B cell (primary cell): ENCODE measurements at regions not wholly inside any gene's neighbourhood (a gene's known extent, or its start where the extent isn't known, plus 50 kb on each side); places are given as distances from the start of the nearest gene placed in this dataset.

Source experiments
- ATAC-seq: fragments of 200-7000 bp; cut with Tn5 transposase; one replicate; pipeline ENCODE4 v1.10.0; 2021; ENCODE audit warnings: low read depth, mild to moderate bottlenecking, moderate number of reproducible peaks, moderate library complexity
- CTCF ChIA-PET: fragments of 350-600 bp; sonication (Branson Sonifier 250); formaldehyde crosslinking; loops from one replicate; lab custom pipeline; 2021; ENCODE audit warnings: antibody characterized with exemption, inconsistent platforms; lab: Charles Lee
- POLR2A ChIA-PET: fragments of 350-600 bp; sonication (Branson Sonifier 250); formaldehyde crosslinking; loops from one replicate; lab custom pipeline; 2021; ENCODE audit warnings: antibody characterized with exemption; lab: Charles Lee
- DNase-seq: peaks from one replicate; pipeline ENCODE4 v3.0.0; 2013
- H2AFZ ChIP-seq: 2 replicates; pipeline ENCODE4 v1.6.1; 2012; ENCODE audit warnings: mild to moderate bottlenecking, low read depth, low read length; ENCODE audit not compliant: insufficient read depth, poor library complexity, severe bottlenecking
- H3K27ac ChIP-seq, 2 donors: 1 replicate in 1 of 2; 2 replicates in 1 of 2; pipeline ENCODE4 v1.5.1; 2012 to 2013; ENCODE audit warnings: low read length in 2 of 2, mild to moderate bottlenecking in 2 of 2, moderate library complexity in 1 of 2
- H3K27me3 ChIP-seq, 4 experiments: fragments of 200-600 bp in 1 of 4; sonication (generic) in 1 of 4; replicated peaks in 1 of 4; 1 replicate in 2 of 4; 2 replicates in 2 of 4; pipeline versions ENCODE4 v1.6.1 to v1.7.0; 2013 to 2016; ENCODE audit warnings: low read length in 3 of 4, mild to moderate bottlenecking in 2 of 4, mixed read lengths in 1 of 4, moderate library complexity in 1 of 4; ENCODE audit not compliant: insufficient read depth in 4 of 4, control insufficient read depth in 3 of 4; ENCODE audit errors: control extremely low read depth in 1 of 4
- H3K36me3 ChIP-seq, 2 experiments: replicated peaks in 1 of 2; 1 replicate in 1 of 2; 2 replicates in 1 of 2; pipeline versions ENCODE4 v1.6.1 to v1.7.1; 2013; ENCODE audit warnings: low read length in 1 of 2; ENCODE audit not compliant: insufficient read depth in 2 of 2, control insufficient read depth in 1 of 2; ENCODE audit errors: control extremely low read depth in 1 of 2, extremely low read depth in 1 of 2
- H3K4me1 ChIP-seq, 2 donors: fragments of 200-600 bp in 1 of 2; sonication (generic) in 1 of 2; 1 replicate in 1 of 2; 2 replicates in 1 of 2; pipeline versions ENCODE4 v1.5.1 to v1.6.1; 2013 to 2017; ENCODE audit warnings: low read length in 2 of 2; ENCODE audit not compliant: control insufficient read depth in 2 of 2, insufficient read depth in 2 of 2
- H3K4me2 ChIP-seq: replicated peaks from 2 replicates; pipeline ENCODE3; 2012; ENCODE audit warnings: mild to moderate bottlenecking, low read depth, low read length; ENCODE audit not compliant: poor library complexity, severe bottlenecking
- H3K4me3 ChIP-seq, 5 experiments: fragments of 200-600 bp in 1 of 5; sonication (generic) in 1 of 5; 1 replicate in 3 of 5; 2 replicates in 2 of 5; pipeline versions ENCODE4 v1.5.1 to v1.7.0; 2011 to 2016; ENCODE audit warnings: low read length in 4 of 5, mild to moderate bottlenecking in 4 of 5, low read depth in 2 of 5, control low read depth in 1 of 5, moderate library complexity in 1 of 5; ENCODE audit not compliant: insufficient read depth in 1 of 5; ENCODE audit errors: control extremely low read depth in 1 of 5, extremely low read depth in 1 of 5
- H3K79me2 ChIP-seq: fragments of 200-600 bp; sonication (generic); one replicate; pipeline ENCODE4 v1.6.0; 2016; ENCODE audit warnings: low read length; ENCODE audit not compliant: control insufficient read depth, insufficient read depth
- H3K9ac ChIP-seq: fragments of 200-600 bp; sonication (generic); 2 replicates; pipeline ENCODE4 v1.6.1; 2017; ENCODE audit warnings: mild to moderate bottlenecking, low read length, moderate library complexity
- H3K9me3 ChIP-seq, 3 donors: one replicate each; pipeline versions ENCODE4 v1.6.1 to v1.7.1; 2013; ENCODE audit warnings: low read length in 2 of 3; ENCODE audit not compliant: control insufficient read depth in 2 of 3, insufficient read depth in 1 of 3; ENCODE audit errors: control extremely low read depth in 1 of 3
- H4K20me1 ChIP-seq: 2 replicates; pipeline ENCODE4 v1.6.0; 2012; ENCODE audit warnings: mild to moderate bottlenecking, low read length; ENCODE audit not compliant: insufficient read depth, control insufficient read depth, poor library complexity, severe bottlenecking
- H3K27ac Mint-ChIP-seq: one replicate; pipeline ENCODE4 v1.8.0; 2021; ENCODE audit warnings: mixed read lengths
- H3K27me3 Mint-ChIP-seq: one replicate; pipeline ENCODE4 v1.8.0; 2021; ENCODE audit warnings: mixed read lengths
- H3K4me1 Mint-ChIP-seq: one replicate; pipeline ENCODE4 v1.8.0; 2021; ENCODE audit warnings: mixed read lengths
- H3K4me3 Mint-ChIP-seq: one replicate; pipeline ENCODE4 v1.8.0; 2021; ENCODE audit warnings: mixed read lengths
- H3K9me3 Mint-ChIP-seq: one replicate; pipeline ENCODE4 v1.8.0; 2022; ENCODE audit warnings: mixed read lengths; ENCODE audit not compliant: insufficient read depth
- EZH2 ChIP-seq: IDR thresholded peaks from 2 replicates; pipeline ENCODE4 v1.6.1; 2012; ENCODE audit warnings: borderline replicate concordance, low read depth, mild to moderate bottlenecking, moderate library complexity, low read length; ENCODE audit not compliant: insufficient read depth, poor library complexity, severe bottlenecking
- WGBS: methylation state at CpG from one replicate; pipeline ENCODE4 v1.1.5; 2013; ENCODE audit warnings: missing lambda C conversion rate; ENCODE audit not compliant: insufficient coverage; 5-methylcytosine and 5-hydroxymethylcytosine counted together
- intact Hi-C: fragments of 100-400 bp; cut with micrococcal nuclease; formaldehyde crosslinking; loops from one replicate; pipeline ENCODE4 v1.10.0; 2022
- TF ChIP-seq, protein P1 (sequence below): fragments of 200-600 bp; IDR thresholded peaks from one replicate; pipeline ENCODE4 v1.8.0; 2022; ENCODE audit warnings: antibody characterized with exemption, mild to moderate bottlenecking

DNA sequence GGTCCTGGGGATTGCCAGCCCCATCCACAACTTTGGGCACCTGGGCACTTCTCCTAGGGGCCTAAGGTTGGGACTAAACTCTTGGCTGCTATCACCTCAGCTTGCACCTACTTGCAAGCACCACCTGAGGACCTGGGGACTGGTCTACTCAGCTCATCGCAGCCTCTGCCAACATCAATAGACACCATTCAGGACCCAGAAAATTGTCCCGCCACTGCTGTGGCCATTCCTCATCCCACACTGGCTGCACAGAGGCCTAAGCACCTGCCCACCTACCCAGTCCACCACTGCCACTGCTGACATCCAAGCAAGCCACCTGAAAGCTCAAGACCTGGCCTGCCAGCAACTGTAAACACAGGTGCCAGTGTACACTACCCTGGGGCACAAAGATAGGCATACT lies 234.1 kb downstream of the STK31 start:
- Histone ChIP-seq H3K27me3 (no peaks in the 10 kb centered on the region), H3K9ac (no peak overlapping the region), H3K36me3 (no peaks in the 10 kb centered on the region), H2AFZ (no peak overlapping the region), H4K20me1 (no peaks in the 10 kb centered on the region), H3K4me1 (no peaks in the 10 kb centered on the region), H3K4me3 (no peak overlapping the region), H3K27ac (no peak overlapping the region), H3K4me2 (no peak overlapping the region), H3K79me2 (no peaks in the 10 kb centered on the region), H3K9me3 (peaks cover 0 to 11% (median 4%) of the 10 kb centered on the region in 3 donors)
- Mint-ChIP-seq H3K27me3 (peaks cover 27% of the 10 kb centered on the region), H3K4me3 (no peak overlapping the region), H3K9me3 (peaks cover 8% of the 10 kb centered on the region), H3K27ac (no peak overlapping the region), H3K4me1 (no peaks in the 10 kb centered on the region)
- CTCF ChIA-PET = no interaction called here
- TF ChIP-seq, protein P1, sequence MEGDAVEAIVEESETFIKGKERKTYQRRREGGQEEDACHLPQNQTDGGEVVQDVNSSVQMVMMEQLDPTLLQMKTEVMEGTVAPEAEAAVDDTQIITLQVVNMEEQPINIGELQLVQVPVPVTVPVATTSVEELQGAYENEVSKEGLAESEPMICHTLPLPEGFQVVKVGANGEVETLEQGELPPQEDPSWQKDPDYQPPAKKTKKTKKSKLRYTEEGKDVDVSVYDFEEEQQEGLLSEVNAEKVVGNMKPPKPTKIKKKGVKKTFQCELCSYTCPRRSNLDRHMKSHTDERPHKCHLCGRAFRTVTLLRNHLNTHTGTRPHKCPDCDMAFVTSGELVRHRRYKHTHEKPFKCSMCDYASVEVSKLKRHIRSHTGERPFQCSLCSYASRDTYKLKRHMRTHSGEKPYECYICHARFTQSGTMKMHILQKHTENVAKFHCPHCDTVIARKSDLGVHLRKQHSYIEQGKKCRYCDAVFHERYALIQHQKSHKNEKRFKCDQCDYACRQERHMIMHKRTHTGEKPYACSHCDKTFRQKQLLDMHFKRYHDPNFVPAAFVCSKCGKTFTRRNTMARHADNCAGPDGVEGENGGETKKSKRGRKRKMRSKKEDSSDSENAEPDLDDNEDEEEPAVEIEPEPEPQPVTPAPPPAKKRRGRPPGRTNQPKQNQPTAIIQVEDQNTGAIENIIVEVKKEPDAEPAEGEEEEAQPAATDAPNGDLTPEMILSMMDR = no peak
- no peak for TF ChIP-seq EZH2
- WGBS = 88% methylated on average over 2 of the region's 2 CpGs
- POLR2A ChIA-PET = no interaction called here
- DNase-seq = no peak
- intact Hi-C loops = no loop called here
- ATAC-seq = no peak

DNA sequence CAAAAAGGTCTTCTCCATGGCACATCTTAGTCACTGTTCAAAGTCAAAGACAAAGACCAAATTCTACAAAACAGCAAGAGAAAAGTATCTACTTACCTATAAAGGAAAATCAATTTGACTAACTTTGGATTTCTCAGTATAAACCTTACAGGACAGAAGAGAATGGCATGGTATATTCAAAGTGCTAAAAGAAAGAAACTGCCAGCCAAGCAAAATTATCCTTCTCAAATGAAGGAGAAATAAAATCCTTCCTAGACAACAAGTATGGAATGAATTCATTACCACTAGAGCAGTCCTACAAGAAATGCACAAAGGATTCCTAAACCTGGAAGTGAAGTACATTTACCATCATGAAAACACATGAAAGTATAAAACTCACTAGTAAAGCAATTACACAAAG lies 235.5 kb downstream of the STK31 start:
- Mint-ChIP-seq H3K4me1 (no peaks in the 10 kb centered on the region), H3K27me3 (peaks cover 21% of the 10 kb centered on the region), H3K27ac (no peak overlapping the region), H3K4me3 (no peak overlapping the region), H3K9me3 (peaks cover 8% of the 10 kb centered on the region)
- ChIA-PET POLR2A (no interaction called here), CTCF (no interaction called here)
- H3K36me3 ChIP-seq = no peaks in the 10 kb centered on the region
- no peak overlapping the region for H3K9ac ChIP-seq
- intact Hi-C loops = no loop called here
- H3K4me2 ChIP-seq = no peak overlapping the region
- H3K4me3 ChIP-seq = no peak overlapping the region
- H3K27ac ChIP-seq = no peak overlapping the region
- no peaks in the 10 kb centered on the region for H4K20me1 ChIP-seq
- H3K79me2 ChIP-seq = no peaks in the 10 kb centered on the region
- peaks cover 0 to 11% (median 4%) of the 10 kb centered on the region in 3 donors for H3K9me3 ChIP-seq
- DNase-seq (no peak), ATAC-seq (no peak)
- H3K4me1 ChIP-seq = no peaks in the 10 kb centered on the region
- TF ChIP-seq, protein P1 = no peak
- TF ChIP-seq EZH2 = no peak
- no peak overlapping the region for H2AFZ ChIP-seq
- H3K27me3 ChIP-seq = no peaks in the 10 kb centered on the region
